ENCODE measurements at regions not wholly inside any gene's neighbourhood (a gene's known extent, or its start where the extent isn't known, plus 50 kb on each side); places are given as distances from the start of the nearest gene placed in this dataset.
"Not testable (repeated sequence)": the region's sequence is repeated elsewhere in the genome, so short reads cannot be mapped to it uniquely, and the experiment has no call there.

DNA sequence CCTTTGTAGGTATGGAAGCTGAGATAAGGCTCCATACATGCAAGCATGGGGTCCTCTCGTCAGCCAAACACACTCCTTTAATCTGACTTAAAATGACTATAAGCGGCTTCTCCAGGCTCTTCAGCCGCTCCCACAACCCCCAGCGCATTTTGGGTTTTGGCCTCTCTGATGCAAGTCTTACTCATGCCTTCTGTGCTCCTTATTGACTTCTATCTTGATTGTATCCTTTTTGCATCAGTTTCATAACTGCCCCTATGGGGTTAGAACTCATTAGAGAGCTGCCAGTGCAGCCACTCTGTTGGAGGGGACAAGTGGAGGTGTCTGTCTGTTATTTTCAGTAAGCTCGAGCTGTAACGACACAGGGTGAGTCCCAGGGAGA is 70.1 kb upstream of the TAB2 start:
- Histone ChIP-seq H2BK12ac (ENCODE audit: low read length in 2 of 2) (no peak overlapping the region), H4K91ac (ENCODE audit: low read length) (no peak overlapping the region), H4K8ac (ENCODE audit: low read length) (no peak overlapping the region), H3K23ac (ENCODE audit: low read length in 2 of 2) (no peak overlapping the region), H2BK120ac (ENCODE audit: low read depth, low read length) (no peak overlapping the region), H3K4me2 (ENCODE audit: low read length, poor library complexity, severe bottlenecking) (no peak overlapping the region), H2BK15ac (ENCODE audit: low read depth, poor library complexity, severe bottlenecking) (no peak overlapping the region), H3K4me1 (ENCODE audit: control insufficient read depth, insufficient read depth, low read depth, low read length) (peaks cover 2% of the 10 kb centered on the region), H2AFZ (ENCODE audit: low read depth, low read length) (no peak overlapping the region), H3K9ac (ENCODE audit: low read length) (no peak overlapping the region), H3K9me3 (ENCODE audit: control insufficient read depth, low read length) (no peaks in the 10 kb centered on the region), H3K27me3 (ENCODE audit: control insufficient read depth in 1 of 2, insufficient read depth in 1 of 2, low read length in 2 of 2) (peaks cover 0 to 4% of the 10 kb centered on the region in 2 experiments), H3K79me1 (replicated peaks; ENCODE audit: low read length, poor library complexity, severe bottlenecking) (no peaks in the 10 kb centered on the region), H3K4ac (ENCODE audit: low read depth in 1 of 2, low read length in 2 of 2) (no peak overlapping the region), H3K14ac (ENCODE audit: low read length in 2 of 2) (no peak overlapping the region), H3K4me3 (ENCODE audit: insufficient read depth in 1 of 2, low read depth in 1 of 2, low read length in 2 of 2) (no peak overlapping the region), H3K27ac (ENCODE audit: low read length, poor library complexity, severe bottlenecking) (no peak overlapping the region), H3K36me3 (ENCODE audit: control insufficient read depth in 1 of 2, insufficient read depth in 2 of 2, low read depth in 1 of 2, low read length in 2 of 2) (no peaks in the 10 kb centered on the region), H2BK5ac (ENCODE audit: low read depth, low read length, poor library complexity, severe bottlenecking) (no peak overlapping the region), H3K18ac (ENCODE audit: low read depth in 1 of 2, low read length in 2 of 2) (no peak overlapping the region), H2AK5ac (ENCODE audit: low read length, severe bottlenecking) (no peak overlapping the region)
- no peak for DNase-seq
- 95% methylated on average over 6 of the region's 6 CpGs for WGBS

DNA sequence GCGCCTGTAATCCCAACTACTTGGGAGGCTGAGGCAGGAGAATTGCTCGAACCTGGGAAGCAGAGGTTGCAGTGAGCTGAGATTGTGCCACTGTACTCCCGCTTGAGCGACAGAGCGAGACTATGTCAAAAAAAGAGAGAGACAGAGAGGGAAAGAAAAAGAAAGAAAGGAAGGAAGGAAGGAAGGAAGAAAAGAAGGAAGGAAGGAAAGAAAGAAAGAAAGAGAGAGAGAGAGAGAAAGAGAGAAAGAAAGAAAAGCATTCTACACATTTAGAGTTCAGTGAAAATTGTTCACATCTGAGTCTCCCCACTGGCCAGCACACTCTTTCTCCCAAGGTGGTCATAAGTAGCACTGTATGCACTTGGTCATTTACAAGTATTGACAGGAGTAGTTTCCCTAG is 69.2 kb upstream of the TAB2 start:
- 98% methylated on average over 5 of the region's 5 CpGs for WGBS
- not testable (repeated sequence) for H3K4me3 ChIP-seq (ENCODE audit: insufficient read depth in 1 of 2, low read depth in 1 of 2, low read length in 2 of 2); H3K27ac ChIP-seq (ENCODE audit: low read length, poor library complexity, severe bottlenecking); H3K9me3 ChIP-seq (ENCODE audit: control insufficient read depth, low read length); H2AK5ac ChIP-seq (ENCODE audit: low read length, severe bottlenecking); H3K79me1 ChIP-seq (replicated peaks; ENCODE audit: low read length, poor library complexity, severe bottlenecking); H3K14ac ChIP-seq (ENCODE audit: low read length in 2 of 2); H3K18ac ChIP-seq (ENCODE audit: low read depth in 1 of 2, low read length in 2 of 2); H3K4me1 ChIP-seq (ENCODE audit: control insufficient read depth, insufficient read depth, low read depth, low read length); H2AFZ ChIP-seq (ENCODE audit: low read depth, low read length); H3K27me3 ChIP-seq (ENCODE audit: control insufficient read depth in 1 of 2, insufficient read depth in 1 of 2, low read length in 2 of 2); H2BK15ac ChIP-seq (ENCODE audit: low read depth, poor library complexity, severe bottlenecking); H2BK5ac ChIP-seq (ENCODE audit: low read depth, low read length, poor library complexity, severe bottlenecking); H4K8ac ChIP-seq (ENCODE audit: low read length); H2BK120ac ChIP-seq (ENCODE audit: low read depth, low read length); H3K36me3 ChIP-seq (ENCODE audit: control insufficient read depth in 1 of 2, insufficient read depth in 2 of 2, low read depth in 1 of 2, low read length in 2 of 2); H3K9ac ChIP-seq (ENCODE audit: low read length); H3K4ac ChIP-seq (ENCODE audit: low read depth in 1 of 2, low read length in 2 of 2); DNase-seq; H2BK12ac ChIP-seq (ENCODE audit: low read length in 2 of 2); H4K91ac ChIP-seq (ENCODE audit: low read length); H3K23ac ChIP-seq (ENCODE audit: low read length in 2 of 2); H3K4me2 ChIP-seq (ENCODE audit: low read length, poor library complexity, severe bottlenecking)

DNA sequence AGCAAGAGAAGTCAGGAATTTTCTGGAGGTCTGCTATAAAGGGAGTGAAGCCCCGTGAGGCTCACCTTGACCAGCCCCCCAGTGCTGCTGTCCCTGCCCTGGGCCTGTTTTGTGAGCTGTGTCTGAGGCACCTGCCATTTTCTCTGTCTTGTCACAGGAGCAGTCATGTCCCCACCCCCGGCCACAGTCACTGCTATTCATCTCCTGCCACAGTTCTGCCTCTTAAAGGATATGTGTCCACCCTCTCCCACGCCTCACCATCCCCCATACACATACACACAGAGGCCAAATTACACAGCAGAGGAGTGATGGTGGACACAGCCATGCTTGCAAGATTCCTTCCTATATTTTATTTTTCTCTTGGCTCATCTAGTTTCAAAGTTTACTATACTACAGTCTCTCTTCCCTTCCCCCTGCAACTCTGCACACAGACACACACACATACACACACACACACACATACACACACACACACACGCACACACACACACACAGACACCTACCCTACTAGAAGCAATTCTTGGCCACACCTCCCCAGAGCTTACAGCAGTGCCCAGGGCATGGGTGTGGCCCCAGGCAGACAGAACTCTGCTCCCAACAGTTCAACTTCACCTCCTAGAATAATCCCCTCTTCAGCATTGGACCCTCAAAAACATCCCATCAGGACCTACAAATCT is 68.7 kb upstream of the TAB2 start:
- H3K4me2 ChIP-seq (ENCODE audit: low read length, poor library complexity, severe bottlenecking), result no peak overlapping the region
- H3K23ac ChIP-seq (ENCODE audit: low read length in 2 of 2), result no peak overlapping the region
- no peak overlapping the region for H2BK15ac ChIP-seq (ENCODE audit: low read depth, poor library complexity, severe bottlenecking)
- H2BK12ac ChIP-seq (ENCODE audit: low read length in 2 of 2), result no peak overlapping the region
- H2BK120ac ChIP-seq (ENCODE audit: low read depth, low read length), result no peak overlapping the region
- no peak overlapping the region for H4K8ac ChIP-seq (ENCODE audit: low read length)
- H4K91ac ChIP-seq (ENCODE audit: low read length), result no peak overlapping the region
- H3K9ac ChIP-seq (ENCODE audit: low read length), result no peak overlapping the region
- no peak overlapping the region for H3K4me3 ChIP-seq (ENCODE audit: insufficient read depth in 1 of 2, low read depth in 1 of 2, low read length in 2 of 2)
- H3K14ac ChIP-seq (ENCODE audit: low read length in 2 of 2), result peak overlapping the region in 1 of 2 experiments; percentile 79
- H3K27ac ChIP-seq (ENCODE audit: low read length, poor library complexity, severe bottlenecking), result no peak overlapping the region
- no peak overlapping the region for H2AFZ ChIP-seq (ENCODE audit: low read depth, low read length)
- H2AK5ac ChIP-seq (ENCODE audit: low read length, severe bottlenecking), result no peak overlapping the region
- no peak overlapping the region for H2BK5ac ChIP-seq (ENCODE audit: low read depth, low read length, poor library complexity, severe bottlenecking)
- H3K27me3 ChIP-seq (ENCODE audit: control insufficient read depth in 1 of 2, insufficient read depth in 1 of 2, low read length in 2 of 2), result peaks cover 0 to 4% of the 10 kb centered on the region in 2 experiments
- no peaks in the 10 kb centered on the region for H3K79me1 ChIP-seq (replicated peaks; ENCODE audit: low read length, poor library complexity, severe bottlenecking)
- H3K4me1 ChIP-seq (ENCODE audit: control insufficient read depth, insufficient read depth, low read depth, low read length), result no peaks in the 10 kb centered on the region
- no peak overlapping the region for H3K4ac ChIP-seq (ENCODE audit: low read depth in 1 of 2, low read length in 2 of 2)
- no peak for DNase-seq
- no peak overlapping the region for H3K18ac ChIP-seq (ENCODE audit: low read depth in 1 of 2, low read length in 2 of 2)
- no peaks in the 10 kb centered on the region for H3K36me3 ChIP-seq (ENCODE audit: control insufficient read depth in 1 of 2, insufficient read depth in 2 of 2, low read depth in 1 of 2, low read length in 2 of 2)
- no peaks in the 10 kb centered on the region for H3K9me3 ChIP-seq (ENCODE audit: control insufficient read depth, low read length)
- WGBS, result 77% methylated on average over 4 of the region's 4 CpGs

GRCh38 chr6:149249370-149250357 is 67.8 kb upstream of the TAB2 start:
- H2BK15ac ChIP-seq (ENCODE audit: low read depth, poor library complexity, severe bottlenecking), result no peak overlapping the region
- H3K23ac ChIP-seq (ENCODE audit: low read length in 2 of 2), result no peak overlapping the region
- H3K4me3 ChIP-seq (ENCODE audit: insufficient read depth in 1 of 2, low read depth in 1 of 2, low read length in 2 of 2), result no peak overlapping the region
- H3K9ac ChIP-seq (ENCODE audit: low read length), result no peak overlapping the region
- no peaks in the 10 kb centered on the region for H3K36me3 ChIP-seq (ENCODE audit: control insufficient read depth in 1 of 2, insufficient read depth in 2 of 2, low read depth in 1 of 2, low read length in 2 of 2)
- H2AFZ ChIP-seq (ENCODE audit: low read depth, low read length), result no peak overlapping the region
- WGBS, result 87% methylated on average over 6 of the region's 6 CpGs
- H2BK120ac ChIP-seq (ENCODE audit: low read depth, low read length), result no peak overlapping the region
- DNase-seq, result no peak
- no peak overlapping the region for H3K14ac ChIP-seq (ENCODE audit: low read length in 2 of 2)
- H3K79me1 ChIP-seq (replicated peaks; ENCODE audit: low read length, poor library complexity, severe bottlenecking), result no peaks in the 10 kb centered on the region
- no peak overlapping the region for H3K4ac ChIP-seq (ENCODE audit: low read depth in 1 of 2, low read length in 2 of 2)
- no peak overlapping the region for H3K18ac ChIP-seq (ENCODE audit: low read depth in 1 of 2, low read length in 2 of 2)
- H2BK5ac ChIP-seq (ENCODE audit: low read depth, low read length, poor library complexity, severe bottlenecking), result no peak overlapping the region
- no peaks in the 10 kb centered on the region for H3K9me3 ChIP-seq (ENCODE audit: control insufficient read depth, low read length)
- H2AK5ac ChIP-seq (ENCODE audit: low read length, severe bottlenecking), result no peak overlapping the region
- peak overlapping the region in 1 of 2 experiments; percentile 29 for H2BK12ac ChIP-seq (ENCODE audit: low read length in 2 of 2)
- H4K91ac ChIP-seq (ENCODE audit: low read length), result no peak overlapping the region
- H3K27ac ChIP-seq (ENCODE audit: low read length, poor library complexity, severe bottlenecking), result no peak overlapping the region
- H3K27me3 ChIP-seq (ENCODE audit: control insufficient read depth in 1 of 2, insufficient read depth in 1 of 2, low read length in 2 of 2), result peaks cover 0 to 7% of the 10 kb centered on the region in 2 experiments
- H4K8ac ChIP-seq (ENCODE audit: low read length), result peak overlapping the region; percentile 41
- no peak overlapping the region for H3K4me2 ChIP-seq (ENCODE audit: low read length, poor library complexity, severe bottlenecking)
- H3K4me1 ChIP-seq (ENCODE audit: control insufficient read depth, insufficient read depth, low read depth, low read length), result no peaks in the 10 kb centered on the region

Measured in mesenchymal stem cell (in vitro differentiated cells and primary cell).